Keratinocyte (primary cell): ENCODE measurements at regions not wholly inside any gene's neighbourhood (a gene's known extent, or its start where the extent isn't known, plus 50 kb on each side); places are given as distances from the start of the nearest gene placed in this dataset.
"Not testable (repeated sequence)": the region's sequence is repeated elsewhere in the genome, so short reads cannot be mapped to it uniquely, and the experiment has no call there.

Experiments
- CTCF ChIP-seq, 3 experiments: IDR thresholded peaks in 1 of 3; conservative IDR thresholded peaks in 1 of 3; optimal IDR thresholded peaks in 1 of 3; 2 replicates in 2 of 3; 3 replicates in 1 of 3; pipeline versions ENCODE3 to v1.5.1; 2011; ENCODE audit warnings: low read length in 3 of 3, mild to moderate bottlenecking in 3 of 3, moderate library complexity in 2 of 3, control low read depth in 1 of 3, inconsistent platforms in 1 of 3; ENCODE audit not compliant: insufficient read depth in 2 of 3; ENCODE audit errors: extremely low read depth in 1 of 3
- EZH2 ChIP-seq: IDR thresholded peaks from one replicate; pipeline ENCODE4 v1.6.1; 2012; ENCODE audit warnings: inconsistent platforms, mild to moderate bottlenecking, low read length, moderate library complexity

DNA sequence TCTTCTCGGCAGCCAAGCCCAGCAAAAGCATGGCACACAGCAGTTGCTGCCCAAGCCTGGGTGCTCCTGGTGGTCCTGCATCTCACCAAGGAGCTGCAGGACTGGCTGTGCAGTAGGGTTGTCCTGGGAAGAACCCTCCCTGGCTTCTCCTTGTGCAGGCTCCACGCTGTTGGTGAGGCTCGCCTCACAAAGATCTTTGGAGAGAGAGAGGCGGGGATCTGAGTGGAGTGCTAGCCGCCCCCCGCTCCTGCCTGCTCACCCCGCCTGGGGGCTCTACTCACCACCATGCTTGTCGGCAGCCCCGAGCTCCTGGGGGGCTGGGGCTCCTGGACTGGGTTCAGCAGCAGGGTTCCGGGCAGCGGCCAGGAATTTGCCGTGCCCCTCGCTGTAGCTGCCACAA lies 55.8 kb downstream of the GOLGA8B start:
- TF ChIP-seq CTCF (optimal IDR thresholded peaks at IDR 0.05 in 1 of 3, IDR thresholded peaks at IDR 0.05 in 1 of 3, conservative IDR thresholded peaks at IDR 0.05 in 1 of 3; ENCODE audit: extremely low read depth in 1 of 3, insufficient read depth in 2 of 3, low read length in 3 of 3); EZH2: not testable (repeated sequence)
